Heart left ventricle (tissue), 13 donors: ENCODE measurements at regions not wholly inside any gene's neighbourhood (a gene's known extent, or its start where the extent isn't known, plus 50 kb on each side); places are given as distances from the start of the nearest gene placed in this dataset.

Experiments used
- CTCF ChIP-seq, 12 donors: fragments of 200-600 bp; sonication (generic) in 4 of 12; IDR thresholded peaks; one replicate each; pipeline versions ENCODE4 v1.5.0 to v1.8.0; 2018 to 2022; ENCODE audit warnings: antibody characterized with exemption in 12 of 12, mild to moderate bottlenecking in 5 of 12
- POLR2A ChIP-seq, 2 donors: fragments of 450-650 bp; IDR thresholded peaks; one replicate each; pipeline ENCODE4 v1.6.1; 2017; ENCODE audit warnings: antibody characterized with exemption in 2 of 2, mild to moderate bottlenecking in 2 of 2, moderate library complexity in 2 of 2
- donor health status: ischemic (EF 13 %, LVEDD 7.1; RV severe dilation, severe dysfunction).
- donor health status: DM: no; HTN: yes; CAD: no.
- donor health status: DM: no; HTN: no; CAD: no.
- donor health status: ischemic (EF 25% LVEDD 6.9; RV normal size, moderate dysfunction).
- donor health status: ischemic (EF 25% LVEDD 5.7; RV mildly dilated, moderate dysfunction).
- donor health status: ischemic (EF 35%, LVEDD 5.7; RV mildly dilated, moderate dysfunction).
- donor health status: nonischemic (EF 11% LVEDD 7.7; RV severe dilation, severe dysfunction).
- donor health status: DM: yes; HTN: yes; CAD: no.
- donor health status: PGD.
- donor health status: ischemic (EF 29% LVEDD 5.4; RV normal size, mild dysfunction).
- donor health status: nonischemic (EF 23%, LVEDD 6.1; RV moderate dilation, normal function).

- no peak for TF ChIP-seq CTCF (IDR thresholded peaks at IDR 0.05)
- TF ChIP-seq POLR2A (IDR thresholded peaks at IDR 0.05) = no peak
These were observed 835.1 kb downstream of the KCNJ2 start for GRCh38 chr17:71004413-71004812.
